Ovary (tissue), 7 donors: ENCODE measurements at regions not wholly inside any gene's neighbourhood (a gene's known extent, or its start where the extent isn't known, plus 50 kb on each side); places are given as distances from the start of the nearest gene placed in this dataset.

Experiments used
- DNase-seq, 5 donors: peaks; one replicate each; pipeline ENCODE4 v3.0.0-alpha.2; 2019 to 2020
- H3K27ac ChIP-seq, 2 donors: fragments of 200-600 bp; one replicate each; pipeline versions ENCODE4 v1.5.1 to v1.8.0; 2019 to 2022
- H3K27me3 ChIP-seq: fragments of 200-600 bp; one replicate; pipeline ENCODE4 v1.8.0; 2022
- H3K36me3 ChIP-seq: fragments of 200-600 bp; sonication (generic); one replicate; pipeline ENCODE4 v1.5.1; 2019
- H3K4me1 ChIP-seq: one replicate; pipeline ENCODE4 v1.8.1; 2013; ENCODE audit warnings: mild to moderate bottlenecking, moderate library complexity; ENCODE audit not compliant: insufficient read depth
- H3K4me3 ChIP-seq: fragments of 200-600 bp; sonication (generic); one replicate; pipeline ENCODE4 v1.5.1; 2017
- H3K9me3 ChIP-seq, 2 donors: fragments of 200-600 bp in 1 of 2; sonication (generic) in 1 of 2; one replicate each; pipeline versions ENCODE4 v1.5.1 to v1.8.1; 2013 to 2019; ENCODE audit warnings: mild to moderate bottlenecking in 1 of 2, moderate library complexity in 1 of 2
- EP300 ChIP-seq: sonication (generic); formaldehyde crosslinking; IDR thresholded peaks from one replicate; pipeline ENCODE4 v1.6.1; 2017; ENCODE audit warnings: antibody characterized with exemption
- POLR2A ChIP-seq: fragments of 450-650 bp; IDR thresholded peaks from one replicate; pipeline ENCODE4 v1.6.1; 2017; ENCODE audit warnings: antibody characterized with exemption, mild to moderate bottlenecking, moderate library complexity
- WGBS, 3 donors: extraction: QIAGEN DNeasy Blood & Tissue Kit in 1 of 3; methylation state at CpG; one replicate each; pipeline versions ENCODE4 v1.1.5 to v1.1.7; 2013 to 2017; 5-methylcytosine and 5-hydroxymethylcytosine counted together
- intact Hi-C, 4 donors: fragments of 100-400 bp; cut with DNase I; formaldehyde crosslinking; loops; one replicate each; pipeline versions ENCODE4 v1.11.0 to v1.15.1; 2022 to 2023
- TF ChIP-seq, protein P1 (sequence below), 3 donors: fragments of 450-650 bp in 2 of 3; fragments of 200-600 bp in 1 of 3; IDR thresholded peaks; one replicate each; pipeline versions ENCODE4 v1.5.1 to v1.8.0; 2016 to 2022; ENCODE audit warnings: antibody characterized with exemption in 3 of 3, mild to moderate bottlenecking in 1 of 3
- donor health status: DM: no; HTN: no; CAD: no; lungs with moderate emphysema.
- donor health status: DM: no; HTN: no; CAD: no.
- donor health status: Bipolar disorder and iron deficiency.
- donor health status: DM: no; HTN: no; CAD: no.
- donor health status: DM: yes; HTN: yes; CAD: no.

- WGBS, 3 donors = 68 to 79% (median 76%) methylated on average over 1 of the region's 1 CpG
- DNase-seq = no peak
- no peak for TF ChIP-seq POLR2A
- TF ChIP-seq, protein P1, sequence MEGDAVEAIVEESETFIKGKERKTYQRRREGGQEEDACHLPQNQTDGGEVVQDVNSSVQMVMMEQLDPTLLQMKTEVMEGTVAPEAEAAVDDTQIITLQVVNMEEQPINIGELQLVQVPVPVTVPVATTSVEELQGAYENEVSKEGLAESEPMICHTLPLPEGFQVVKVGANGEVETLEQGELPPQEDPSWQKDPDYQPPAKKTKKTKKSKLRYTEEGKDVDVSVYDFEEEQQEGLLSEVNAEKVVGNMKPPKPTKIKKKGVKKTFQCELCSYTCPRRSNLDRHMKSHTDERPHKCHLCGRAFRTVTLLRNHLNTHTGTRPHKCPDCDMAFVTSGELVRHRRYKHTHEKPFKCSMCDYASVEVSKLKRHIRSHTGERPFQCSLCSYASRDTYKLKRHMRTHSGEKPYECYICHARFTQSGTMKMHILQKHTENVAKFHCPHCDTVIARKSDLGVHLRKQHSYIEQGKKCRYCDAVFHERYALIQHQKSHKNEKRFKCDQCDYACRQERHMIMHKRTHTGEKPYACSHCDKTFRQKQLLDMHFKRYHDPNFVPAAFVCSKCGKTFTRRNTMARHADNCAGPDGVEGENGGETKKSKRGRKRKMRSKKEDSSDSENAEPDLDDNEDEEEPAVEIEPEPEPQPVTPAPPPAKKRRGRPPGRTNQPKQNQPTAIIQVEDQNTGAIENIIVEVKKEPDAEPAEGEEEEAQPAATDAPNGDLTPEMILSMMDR (IDR thresholded peaks at IDR 0.05) = no peak
- no peak for TF ChIP-seq EP300
- Histone ChIP-seq H3K27me3 (no peaks in the 10 kb centered on the region), H3K9me3 (no peaks in the 10 kb centered on the region), H3K4me1 (no peaks in the 10 kb centered on the region), H3K4me3 (no peak overlapping the region), H3K36me3 (no peaks in the 10 kb centered on the region), H3K27ac (no peak overlapping the region)
- intact Hi-C loops = no loop called here
Measured at GRCh38 chr2:211133766-211134165, 577.4 kb downstream of the CPS1 start.

DNA sequence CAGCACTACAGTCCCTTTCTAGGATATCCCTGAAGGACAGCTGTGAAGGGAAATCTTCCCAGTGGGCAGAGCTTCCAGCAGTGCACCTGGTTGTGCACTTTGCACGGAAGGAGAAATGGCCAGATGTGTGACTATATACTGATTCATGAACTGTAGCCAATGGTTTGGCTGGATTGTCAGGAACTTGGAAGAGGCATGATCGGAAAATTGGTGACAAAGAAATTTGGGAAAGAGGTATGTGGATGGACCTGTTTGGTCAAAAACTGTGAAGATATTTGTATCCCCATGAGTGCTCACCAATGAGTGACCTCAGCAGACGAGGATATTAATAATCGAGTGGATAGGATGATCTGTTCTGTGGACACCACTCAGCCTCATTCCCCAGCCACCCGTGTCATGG is 582.2 kb downstream of the CPS1 start:
- 87 to 94% (median 89%) methylated on average over 5 of the region's 5 CpGs for WGBS, 3 donors
- H3K27me3 ChIP-seq = no peaks in the 10 kb centered on the region
- no peaks in the 10 kb centered on the region for H3K36me3 ChIP-seq
- no peaks in the 10 kb centered on the region for H3K4me1 ChIP-seq
- no peak for TF ChIP-seq POLR2A
- no peak for TF ChIP-seq EP300
- TF ChIP-seq, protein P1 (IDR thresholded peaks at IDR 0.05) = no peak
- no peak overlapping the region for H3K4me3 ChIP-seq
- DNase-seq = no peak
- H3K27ac ChIP-seq = no peak overlapping the region
- H3K9me3 ChIP-seq = no peaks in the 10 kb centered on the region
- intact Hi-C loops = no loop called here

DNA sequence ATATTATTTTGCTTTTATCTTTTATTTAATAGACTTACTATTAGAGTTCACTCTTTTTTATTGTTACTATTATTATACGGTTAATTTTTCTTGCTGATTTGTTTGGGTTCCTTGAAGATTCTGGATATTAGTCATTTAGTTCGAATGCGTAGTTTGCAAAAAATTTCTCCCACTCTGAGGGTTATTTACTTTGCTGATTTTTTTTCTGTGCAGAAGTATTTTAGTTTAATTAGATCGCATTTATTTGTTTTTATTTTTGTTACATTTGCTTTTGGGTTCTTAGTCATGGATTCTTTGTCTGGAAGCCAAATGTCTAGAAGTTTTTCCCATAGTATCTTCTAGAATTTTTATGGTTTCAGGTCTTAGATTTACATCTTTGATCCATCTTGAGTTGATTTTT is 585.2 kb downstream of the CPS1 start:
- no peak overlapping the region for H3K4me3 ChIP-seq
- H3K9me3 ChIP-seq = no peaks in the 10 kb centered on the region
- TF ChIP-seq EP300 = no peak
- TF ChIP-seq, protein P1 (IDR thresholded peaks at IDR 0.05) = no peak
- no peak for TF ChIP-seq POLR2A
- no peaks in the 10 kb centered on the region for H3K27me3 ChIP-seq
- 62 to 90% (median 83%) methylated on average over 4 of the region's 4 CpGs for WGBS, 3 donors
- intact Hi-C loops = no loop called here
- H3K27ac ChIP-seq = no peak overlapping the region
- no peaks in the 10 kb centered on the region for H3K36me3 ChIP-seq
- no peaks in the 10 kb centered on the region for H3K4me1 ChIP-seq
- no peak for DNase-seq

- intact Hi-C loops = no loop called here
Measured at GRCh38 chr2:211144078-211144477, 587.7 kb downstream of the CPS1 start.

More at GRCh38 chr2:211144078-211144477, 587.7 kb downstream of the CPS1 start:
- Histone ChIP-seq H3K4me3 (no peak overlapping the region), H3K27ac (no peak overlapping the region), H3K36me3 (no peaks in the 10 kb centered on the region), H3K27me3 (no peaks in the 10 kb centered on the region), H3K4me1 (no peaks in the 10 kb centered on the region), H3K9me3 (no peaks in the 10 kb centered on the region)
- TF ChIP-seq POLR2A (no peak), EP300 (no peak)
- TF ChIP-seq, protein P1 (IDR thresholded peaks at IDR 0.05) = no peak
- no peak for DNase-seq
